Activated CD4-positive, alpha-beta T cell treated with anti-CD3 and anti-CD28 coated beads, Interleukin-2, Interleukin-6, amounts not matched to agents 100 ng/mL and 50 ng/mL, durations not matched to agents 16 hours and 8 hours (primary cell): ENCODE measurements at regions not wholly inside any gene's neighbourhood (a gene's known extent, or its start where the extent isn't known, plus 50 kb on each side); places are given as distances from the start of the nearest gene placed in this dataset.
"Not testable (repeated sequence)": the region's sequence is repeated elsewhere in the genome, so short reads cannot be mapped to it uniquely, and the experiment has no call there.

Experiments
- DNase-seq: peaks from one replicate; pipeline ENCODE4 v3.0.0-alpha.2; 2020

- no peak for DNase-seq
These were observed 60.7 kb upstream of the DHRSX start for GRCh38 chrX:2561456-2561855.

- DNase-seq = no peak
These were observed 58.3 kb upstream of the DHRSX start for GRCh38 chrX:2559124-2559523.

- DNase-seq = no peak
These were observed 54.1 kb upstream of the DHRSX start for GRCh38 chrX:2554891-2555290.

GRCh38 chrX:2554066-2554465, 53.3 kb upstream of the DHRSX start:
- DNase-seq = not testable (repeated sequence)

GRCh38 chrX:2552621-2553201, 51.9 kb upstream of the DHRSX start:
- DNase-seq = no peak

GRCh38 chrX:2550328-2551020, 49.7 kb upstream of the DHRSX start:
- no peak for DNase-seq
